GM18517 (cell line): ENCODE measurements at regions not wholly inside any gene's neighbourhood (a gene's known extent, or its start where the extent isn't known, plus 50 kb on each side); places are given as distances from the start of the nearest gene placed in this dataset.
A peak's percentile ranks its signal among the peaks of the same experiment; 100 is the strongest.

ENCODE experiments used
- ATAC-seq: cut with Tn5 transposase; IDR thresholded peaks from one replicate; pipeline ENCODE4 v1.9.1; 2021; ENCODE audit warnings: mild to moderate bottlenecking, moderate library complexity; ENCODE audit not compliant: unreplicated experiment

GRCh38 chr5:88144219-88145001 is 124.2 kb downstream of the TMEM161B start:
- ATAC-seq: no peak

- ATAC-seq: no peak
Measured at GRCh38 chr5:88143693-88144218, 124.9 kb downstream of the TMEM161B start.

GRCh38 chr5:88142886-88143692 is 125.6 kb downstream of the TMEM161B start:
- ATAC-seq: no peak

GRCh38 chr5:88142636-88142885 is 126.1 kb downstream of the TMEM161B start:
- ATAC-seq: no peak

GRCh38 chr5:88140856-88141752 is 127.5 kb downstream of the TMEM161B start:
- ATAC-seq: peak; percentile 96

GRCh38 chr5:88140396-88140855 is 128.2 kb downstream of the TMEM161B start:
- no peak for ATAC-seq

GRCh38 chr5:88130211-88130815 is 138.3 kb downstream of the TMEM161B start:
- ATAC-seq: no peak

- ATAC-seq: no peak
Measured at GRCh38 chr5:88128813-88129212, 139.8 kb downstream of the TMEM161B start.

- no peak for ATAC-seq
Measured at GRCh38 chr5:88119535-88120125, 149.0 kb downstream of the TMEM161B start.

GRCh38 chr5:88118179-88118578 is 150.5 kb downstream of the TMEM161B start:
- ATAC-seq: no peak

GRCh38 chr5:88117546-88117945 is 151.1 kb downstream of the TMEM161B start:
- ATAC-seq: no peak

- no peak for ATAC-seq
Measured at GRCh38 chr5:88116396-88116795, 152.2 kb downstream of the TMEM161B start.

GRCh38 chr5:88115211-88115610 is 153.4 kb downstream of the TMEM161B start:
- ATAC-seq: no peak

GRCh38 chr5:88113429-88113828 is 155.2 kb downstream of the TMEM161B start:
- no peak for ATAC-seq

GRCh38 chr5:88109818-88110217 is 158.8 kb downstream of the TMEM161B start:
- no peak for ATAC-seq

- ATAC-seq: no peak
Measured at GRCh38 chr5:88108490-88109279, 160.0 kb downstream of the TMEM161B start.

GRCh38 chr5:88094906-88095496 is 173.6 kb downstream of the TMEM161B start:
- no peak for ATAC-seq

GRCh38 chr5:88094403-88094802 is 174.2 kb downstream of the TMEM161B start:
- ATAC-seq: no peak

GRCh38 chr5:88093765-88094164 is 174.9 kb downstream of the TMEM161B start:
- no peak for ATAC-seq
